Stomach (tissue), 8 donors: ENCODE measurements at regions not wholly inside any gene's neighbourhood (a gene's known extent, or its start where the extent isn't known, plus 50 kb on each side); places are given as distances from the start of the nearest gene placed in this dataset.

ENCODE experiments used
- DNase-seq, 2 donors: peaks; one replicate each; pipeline versions ENCODE4 v3.0.0 to v3.0.0-alpha.2; 2013 to 2019
- H3K27ac ChIP-seq, 5 donors: fragments of 200-600 bp in 4 of 5; sonication (generic) in 4 of 5; one replicate each; pipeline ENCODE4 v1.5.1; 2013 to 2019; ENCODE audit warnings: mild to moderate bottlenecking in 1 of 5, moderate library complexity in 1 of 5
- H3K27me3 ChIP-seq, 3 donors: fragments of 200-600 bp; sonication (generic); one replicate each; pipeline ENCODE4 v1.5.1; 2017 to 2019; ENCODE audit warnings: mixed run types in 1 of 3
- H3K36me3 ChIP-seq, 4 donors: fragments of 200-600 bp; sonication (generic); 1 replicate in 3 of 4; 2 replicates in 1 of 4; pipeline ENCODE4 v1.5.1; 2016 to 2019
- H3K4me1 ChIP-seq, 4 donors: fragments of 200-600 bp; sonication (generic); one replicate each; pipeline ENCODE4 v1.5.1; 2016 to 2019
- H3K4me3 ChIP-seq, 4 donors: fragments of 200-600 bp; sonication (generic) in 3 of 4; one replicate each; pipeline ENCODE4 v1.5.1; 2016 to 2019; ENCODE audit warnings: mild to moderate bottlenecking in 1 of 4
- H3K9me3 ChIP-seq, 4 donors: fragments of 200-600 bp; sonication (generic); one replicate each; pipeline ENCODE4 v1.5.1; 2016 to 2019
- CTCF ChIP-seq, 7 experiments: fragments of 450-650 bp in 4 of 7; fragments of 200-600 bp in 3 of 7; sonication (generic) in 3 of 7; IDR thresholded peaks; one replicate each; pipeline ENCODE4 v1.5.1; 2016 to 2019; ENCODE audit warnings: antibody characterized with exemption in 7 of 7, control low read depth in 2 of 7, mild to moderate bottlenecking in 1 of 7
- EP300 ChIP-seq: sonication (generic); formaldehyde crosslinking; IDR thresholded peaks from one replicate; pipeline ENCODE4 v1.6.1; 2017; ENCODE audit warnings: antibody characterized with exemption
- POLR2A ChIP-seq, 4 donors: fragments of 450-650 bp; IDR thresholded peaks; one replicate each; pipeline ENCODE4 v1.6.1; 2016; ENCODE audit warnings: antibody characterized with exemption in 4 of 4, control low read depth in 2 of 4, mild to moderate bottlenecking in 1 of 4, moderate library complexity in 1 of 4
- POLR2AphosphoS5 ChIP-seq, 3 donors: sonication (generic); formaldehyde crosslinking; IDR thresholded peaks; one replicate each; pipeline ENCODE4 v1.6.1; 2016; ENCODE audit warnings: antibody characterized with exemption in 3 of 3
- WGBS, 5 donors: extraction: QIAGEN DNeasy Blood & Tissue Kit in 3 of 5; methylation state at CpG; one replicate each; pipeline versions ENCODE4 v1.1.5 to v1.1.7; 2013 to 2018; 5-methylcytosine and 5-hydroxymethylcytosine counted together
- intact Hi-C: fragments of 100-400 bp; cut with DNase I; formaldehyde crosslinking; loops from one replicate; pipeline ENCODE4 v1.15.1; 2023; ENCODE audit warnings: low total_unique reads
- donor health status: healthy with polysubstance abuse.
- donor health status: Bipolar disorder and iron deficiency.
- donor health status: healthy.

- H3K4me3 ChIP-seq = no peak overlapping the region
- intact Hi-C loops = no loop called here
These were observed 164.8 kb downstream of the TFAP2C start for GRCh38 chr20:56793916-56794315.

GRCh38 chr20:56795492-56795891 is 166.4 kb downstream of the TFAP2C start:
- Histone ChIP-seq H3K9me3 (peaks cover 0 to 15% (median 12%) of the 10 kb centered on the region in 4 donors), H3K36me3 (no peaks in the 10 kb centered on the region), H3K4me1 (no peaks in the 10 kb centered on the region), H3K27me3 (peaks cover 0 to 40% (median 4%) of the 10 kb centered on the region in 3 donors), H3K4me3 (no peak overlapping the region), H3K27ac (no peak overlapping the region)
- DNase-seq = no peak
- WGBS, 5 donors = 79 to 97% (median 89%) methylated on average over 2 of the region's 2 CpGs
- intact Hi-C loops = no loop called here
- TF ChIP-seq POLR2AphosphoS5 (IDR thresholded peaks at IDR 0.05) = no peak
- no peak for TF ChIP-seq EP300
- TF ChIP-seq CTCF (IDR thresholded peaks at IDR 0.05) = no peak
- no peak for TF ChIP-seq POLR2A (IDR thresholded peaks at IDR 0.05)

More at GRCh38 chr20:56793916-56794315, 164.8 kb downstream of the TFAP2C start:
- no peaks in the 10 kb centered on the region for H3K36me3 ChIP-seq
- H3K27ac ChIP-seq = no peak overlapping the region
- peaks cover 0 to 31% (median 4%) of the 10 kb centered on the region in 3 donors for H3K27me3 ChIP-seq
- H3K4me1 ChIP-seq = no peaks in the 10 kb centered on the region
- no peak for DNase-seq
- no peak for TF ChIP-seq CTCF (IDR thresholded peaks at IDR 0.05)
- TF ChIP-seq POLR2A (IDR thresholded peaks at IDR 0.05) = no peak
- no peak for TF ChIP-seq EP300
- TF ChIP-seq POLR2AphosphoS5 (IDR thresholded peaks at IDR 0.05) = no peak
- H3K9me3 ChIP-seq = peaks cover 0 to 15% (median 6%) of the 10 kb centered on the region in 4 donors
- WGBS, 5 donors = 69 to 82% (median 70%) methylated on average over 6 to 7 of the region's 7 CpGs

GRCh38 chr20:56796345-56796744 is 167.2 kb downstream of the TFAP2C start:
- no peak for DNase-seq
- intact Hi-C loops = no loop called here
- no peaks in the 10 kb centered on the region for H3K36me3 ChIP-seq
- H3K4me1 ChIP-seq = no peaks in the 10 kb centered on the region
- peaks cover 0 to 49% (median 4%) of the 10 kb centered on the region in 3 donors for H3K27me3 ChIP-seq
- TF ChIP-seq EP300 = no peak
- no peak for TF ChIP-seq POLR2A (IDR thresholded peaks at IDR 0.05)
- no peak for TF ChIP-seq CTCF (IDR thresholded peaks at IDR 0.05)
- no peak for TF ChIP-seq POLR2AphosphoS5 (IDR thresholded peaks at IDR 0.05)
- 60 to 73% (median 70%) methylated on average over 3 of the region's 3 CpGs for WGBS, 5 donors
- H3K9me3 ChIP-seq = peaks cover 0 to 15% (median 12%) of the 10 kb centered on the region in 4 donors
- no peak overlapping the region for H3K27ac ChIP-seq
- no peak overlapping the region for H3K4me3 ChIP-seq

- TF ChIP-seq POLR2AphosphoS5 (IDR thresholded peaks at IDR 0.05) (no peak), POLR2A (IDR thresholded peaks at IDR 0.05) (no peak), CTCF (IDR thresholded peaks at IDR 0.05) (no peak), EP300 (no peak)
- H3K4me1 ChIP-seq = no peaks in the 10 kb centered on the region
- 53 to 69% (median 57%) methylated on average over 2 of the region's 2 CpGs for WGBS, 5 donors
- intact Hi-C loops = no loop called here
- H3K4me3 ChIP-seq = no peak overlapping the region
- no peak overlapping the region for H3K27ac ChIP-seq
- H3K27me3 ChIP-seq = peaks cover 0 to 53% (median 4%) of the 10 kb centered on the region in 3 donors
- no peaks in the 10 kb centered on the region for H3K36me3 ChIP-seq
- DNase-seq = no peak
- H3K9me3 ChIP-seq = peaks cover 0 to 15% (median 12%) of the 10 kb centered on the region in 4 donors
These were observed 167.9 kb downstream of the TFAP2C start for GRCh38 chr20:56797023-56797422.
